ENCODE measurements at regions not wholly inside any gene's neighbourhood (a gene's known extent, or its start where the extent isn't known, plus 50 kb on each side); places are given as distances from the start of the nearest gene placed in this dataset.

DNA sequence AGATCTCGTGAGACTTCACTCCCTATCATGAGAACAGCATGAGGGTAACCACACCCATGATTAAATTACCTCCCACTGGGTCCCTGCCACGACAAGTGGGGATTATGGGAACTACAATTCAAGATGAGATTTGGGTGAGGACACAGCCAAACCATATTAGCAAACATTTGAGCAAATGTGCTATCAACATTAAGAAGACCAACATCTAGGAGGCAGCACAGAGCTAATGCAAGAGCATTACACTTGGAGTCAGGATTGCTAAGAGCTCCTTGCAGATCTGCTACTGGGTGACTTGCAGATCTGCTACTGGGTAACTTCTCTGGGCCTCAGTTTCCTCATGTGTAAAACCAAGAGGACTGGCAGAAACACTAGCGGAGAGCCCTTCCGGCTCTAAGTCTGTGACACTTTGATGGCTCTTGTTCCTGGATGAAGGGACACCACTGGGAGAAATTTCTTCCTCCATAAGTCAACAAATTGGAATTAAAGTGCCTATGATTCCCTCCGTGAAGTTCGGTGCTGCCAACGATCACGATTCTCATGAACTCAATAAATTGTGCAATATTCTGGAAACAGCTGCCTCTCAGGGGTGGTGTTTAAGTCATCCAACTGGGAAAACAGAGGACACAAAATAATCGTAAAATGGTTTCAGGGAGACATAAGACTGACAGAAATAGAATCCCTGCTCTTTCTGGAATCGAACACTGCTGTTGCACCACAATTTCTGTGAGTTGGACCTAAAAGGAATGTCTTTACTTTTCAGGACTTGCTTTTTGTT is 115.8 kb upstream of the ITGB1 start:
- dilution Hi-C loops (cut with HindIII; ENCODE audit: low sequenced_read_pairs, unreplicated experiment) (no loop called here), in situ Hi-C loops (cut with MboI; ENCODE audit: low sequenced_read_pairs) (no loop called here), intact Hi-C loops (cut with micrococcal nuclease) (no loop called here)
- no peak overlapping the region for H3K18ac ChIP-seq (ENCODE audit: low read depth, low read length)
- H3K9me1 ChIP-seq (ENCODE audit: insufficient read depth, low read length), result no peaks in the 10 kb centered on the region
- no peaks in the 10 kb centered on the region for H4K20me1 ChIP-seq (ENCODE audit: insufficient read depth, low read length)
- H3K27ac ChIP-seq (ENCODE audit: insufficient read depth, low read length), result no peak overlapping the region
- H2BK20ac ChIP-seq (ENCODE audit: low read depth, low read length), result no peak overlapping the region
- BruUV-seq (replicated peaks), result no TSS peak
- ChIA-PET CTCF (no interaction called here), POLR2A (ENCODE audit: unreplicated experiment) (no interaction called here)
- H3K4ac ChIP-seq (ENCODE audit: low read depth, low read length), result no peak overlapping the region
- H3K79me1 ChIP-seq (ENCODE audit: low read depth in 1 of 2, low read length in 2 of 2), result no peaks in the 10 kb centered on the region
- no peaks in the 10 kb centered on the region; the same call in 1 of the 2 replicates for H3K27me3 ChIP-seq (ENCODE audit: control insufficient read depth, insufficient read depth, low read length)
- no peak overlapping the region for H4K8ac ChIP-seq (ENCODE audit: low read depth in 2 of 2, low read length in 2 of 2)
- H3K4me3 ChIP-seq (ENCODE audit: insufficient read depth, low read depth, low read length), result no peak overlapping the region
- no peak overlapping the region for H2AFZ ChIP-seq (replicated peaks; ENCODE audit: low read length, poor library complexity)
- no peak overlapping the region for H3K14ac ChIP-seq (replicated peaks; ENCODE audit: low read depth, low read length)
- ATAC-seq (ENCODE audit: low read depth) (no peak), DNase-seq (no peak)
- no peak overlapping the region for H2BK15ac ChIP-seq (ENCODE audit: low read depth, low read length)
- no peak overlapping the region for H2AK9ac ChIP-seq (replicated peaks; ENCODE audit: low read depth, low read length, poor library complexity)
- H3K4me1 ChIP-seq (ENCODE audit: control insufficient read depth, insufficient read depth, low read length), result no peaks in the 10 kb centered on the region
- H3K9me3 ChIP-seq (ENCODE audit: control insufficient read depth, insufficient read depth, low read length), result peaks cover 3% of the 10 kb centered on the region; the same call in 1 of the 2 replicates
- H2AK5ac ChIP-seq (ENCODE audit: low read depth, low read length), result no peak overlapping the region
- no peak overlapping the region for H4K5ac ChIP-seq (ENCODE audit: low read depth, low read length)
- no peak overlapping the region for H2BK5ac ChIP-seq (ENCODE audit: low read depth, low read length, poor library complexity, severe bottlenecking)
- H3K9ac ChIP-seq (ENCODE audit: low read depth, low read length), result no peak overlapping the region
- TF ChIP-seq MXI1 (IDR thresholded peaks at IDR 0.05; ENCODE audit: borderline replicate concordance, low read depth, low read length) (no peak), CEBPB (IDR thresholded peaks at IDR 0.05; ENCODE audit: low read depth, low read length) (peak; percentile 43; the same call in 1 of the 2 replicates)
- H3K36me3 ChIP-seq (ENCODE audit: control insufficient read depth, insufficient read depth, low read length), result no peaks in the 10 kb centered on the region
- no peak overlapping the region for H4K91ac ChIP-seq (ENCODE audit: insufficient read depth, low read depth, low read length)
- H3K4me2 ChIP-seq (ENCODE audit: low read depth, low read length), result no peak overlapping the region
- H3K23ac ChIP-seq (ENCODE audit: low read depth, low read length), result no peak overlapping the region
- H3K56ac ChIP-seq (ENCODE audit: extremely low read depth, insufficient read depth, low read length), result no peak overlapping the region
- H2BK120ac ChIP-seq (ENCODE audit: low read depth, low read length), result no peak overlapping the region
- 78% methylated on average over 4 of the region's 10 CpGs; no CpG with 5 or more reads in 1 of the 2 experiments for WGBS, 2 experiments (ENCODE audit: extremely low coverage in 2 of 2, insufficient read length in 1 of 2)
